GM18511 (cell line): ENCODE measurements at regions not wholly inside any gene's neighbourhood (a gene's known extent, or its start where the extent isn't known, plus 50 kb on each side); places are given as distances from the start of the nearest gene placed in this dataset.
"Not testable (repeated sequence)": the region's sequence is repeated elsewhere in the genome, so short reads cannot be mapped to it uniquely, and the experiment has no call there.

Experiments
- ATAC-seq: cut with Tn5 transposase; IDR thresholded peaks from one replicate; pipeline ENCODE4 v1.9.1; 2021; ENCODE audit warnings: mild to moderate bottlenecking, moderate library complexity; ENCODE audit not compliant: unreplicated experiment

DNA sequence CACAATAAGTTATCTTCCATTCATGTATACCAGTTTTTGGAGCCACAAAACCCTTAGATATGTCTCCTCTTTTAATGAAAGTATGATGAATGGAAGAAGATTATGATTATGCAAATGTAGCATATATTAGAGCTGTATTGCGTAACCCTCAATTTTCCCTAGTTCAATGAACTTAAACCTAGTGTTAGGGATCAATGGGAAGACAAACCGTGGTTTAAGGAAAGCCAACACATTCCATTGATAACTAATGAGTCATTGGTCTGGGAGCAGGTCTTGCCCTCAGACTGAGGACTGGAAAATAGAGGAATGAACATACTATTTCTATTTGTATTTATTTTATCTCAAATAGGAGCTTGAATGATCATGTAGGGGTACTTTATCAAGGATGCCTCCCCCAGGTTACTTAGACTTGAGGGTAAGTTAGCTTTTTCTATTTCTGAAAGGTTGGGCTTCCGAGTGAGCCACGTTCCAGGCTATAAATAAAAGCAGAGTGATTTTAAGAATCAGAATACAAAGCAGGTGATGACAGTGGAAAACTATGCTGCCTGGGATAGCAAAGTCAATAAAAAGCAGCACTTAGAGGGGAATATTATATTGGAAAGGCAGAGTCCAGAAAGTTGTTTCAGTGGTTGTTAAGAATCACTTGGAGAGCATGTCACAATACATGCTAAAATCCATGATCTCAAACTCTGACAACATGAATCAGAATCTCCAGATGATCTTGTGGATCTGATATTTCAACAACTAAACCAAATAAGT is 356.0 kb downstream of the ADAM29 start:
- ATAC-seq = no peak

DNA sequence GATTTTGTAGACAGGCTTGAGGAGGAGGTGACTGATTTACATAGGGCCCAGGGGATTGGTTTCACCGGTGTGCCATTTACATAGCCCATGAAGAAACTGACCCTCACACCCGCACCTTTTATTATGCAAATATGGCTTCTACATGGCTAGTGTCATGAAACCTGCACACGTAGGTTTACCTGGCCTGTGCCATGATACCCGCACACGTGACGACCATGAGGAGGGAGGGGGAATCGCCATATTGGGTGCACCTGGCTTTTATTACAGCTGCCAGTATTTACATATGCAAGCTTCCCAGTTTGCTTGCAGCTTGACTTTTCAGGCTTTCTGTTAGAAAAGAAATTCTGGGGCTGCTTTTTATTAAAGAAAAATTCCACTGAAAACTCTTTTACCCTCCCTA is 359.7 kb downstream of the ADAM29 start:
- no peak for ATAC-seq

- ATAC-seq = no peak
Measured at GRCh38 chr4:175280153-175280552, 362.0 kb downstream of the ADAM29 start.

DNA sequence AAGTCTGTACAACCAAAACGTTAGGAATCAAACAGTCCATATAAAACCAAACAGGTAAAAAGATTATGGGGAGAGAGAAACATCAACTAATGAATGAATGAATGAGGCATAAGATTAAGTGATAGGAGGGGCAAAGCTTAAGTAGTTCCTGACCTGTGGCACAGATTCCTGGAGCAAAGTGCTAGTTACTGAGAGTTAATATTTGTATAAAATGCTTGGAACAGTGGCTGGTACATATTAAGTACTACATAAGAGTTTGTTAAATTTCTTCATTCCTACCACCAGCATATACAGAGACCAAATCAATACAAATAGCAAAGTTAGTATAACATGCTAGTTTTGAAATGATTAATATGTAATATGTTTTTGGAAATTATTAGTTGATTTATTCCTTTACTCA is 363.7 kb downstream of the ADAM29 start:
- ATAC-seq = no peak

- ATAC-seq = no peak
Measured at GRCh38 chr4:175282407-175282806, 364.2 kb downstream of the ADAM29 start.

GRCh38 chr4:175290401-175290800 is 372.2 kb downstream of the ADAM29 start:
- ATAC-seq = no peak

- no peak for ATAC-seq
Measured at GRCh38 chr4:175297965-175298565, 379.9 kb downstream of the ADAM29 start.

- ATAC-seq = no peak
Measured at GRCh38 chr4:175306436-175306835, 388.3 kb downstream of the ADAM29 start.

GRCh38 chr4:175307326-175307725 is 389.2 kb downstream of the ADAM29 start:
- no peak for ATAC-seq

- ATAC-seq = no peak
Measured at GRCh38 chr4:175308236-175308635, 390.1 kb downstream of the ADAM29 start.

DNA sequence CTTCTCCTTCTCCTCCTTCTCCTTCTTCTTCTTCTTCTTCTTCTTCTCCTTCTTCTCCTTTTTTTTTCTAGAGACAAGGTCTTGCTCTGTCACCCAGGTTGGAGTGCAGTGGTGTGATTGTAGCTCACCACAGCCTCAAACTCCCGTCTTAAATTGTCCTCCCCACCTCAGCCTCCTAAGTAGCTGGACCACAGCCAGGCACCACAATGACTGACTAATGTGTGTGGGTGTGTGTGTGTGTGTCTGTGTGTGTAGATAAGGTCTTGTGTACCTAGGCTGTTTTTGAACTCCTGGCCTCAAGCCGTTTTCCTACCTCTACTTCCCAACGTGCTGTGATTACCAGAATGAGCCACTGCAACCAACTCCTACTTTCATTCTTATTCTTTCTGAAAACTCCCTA is 390.9 kb downstream of the ADAM29 start:
- no peak for ATAC-seq

- ATAC-seq = no peak
Measured at GRCh38 chr4:175325230-175325629, 407.1 kb downstream of the ADAM29 start.

- ATAC-seq = no peak
Measured at GRCh38 chr4:175326796-175327195, 408.6 kb downstream of the ADAM29 start.

DNA sequence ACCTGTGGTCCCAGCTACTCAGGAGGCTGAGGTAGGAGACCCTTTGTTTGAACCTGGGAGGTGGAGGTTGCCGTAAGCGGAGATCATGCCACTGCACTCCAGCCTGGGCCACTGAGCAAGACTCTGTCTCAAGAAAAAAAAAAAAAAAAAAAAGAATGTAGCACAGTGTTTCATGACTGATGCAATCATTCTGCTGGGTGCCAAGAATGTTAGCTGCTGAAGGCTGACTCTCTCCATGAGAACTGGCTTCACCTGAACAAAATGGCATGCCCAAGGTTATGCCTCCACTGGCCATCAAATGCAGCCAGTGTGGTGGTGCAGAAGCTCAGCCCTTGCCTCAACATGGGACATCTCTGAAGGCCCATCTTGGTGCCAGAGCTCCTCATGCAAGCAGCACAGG is 412.1 kb downstream of the ADAM29 start:
- no peak for ATAC-seq

- ATAC-seq = no peak
Measured at GRCh38 chr4:175330652-175331051, 412.5 kb downstream of the ADAM29 start.

GRCh38 chr4:175335331-175335730 is 417.2 kb downstream of the ADAM29 start:
- no peak for ATAC-seq

DNA sequence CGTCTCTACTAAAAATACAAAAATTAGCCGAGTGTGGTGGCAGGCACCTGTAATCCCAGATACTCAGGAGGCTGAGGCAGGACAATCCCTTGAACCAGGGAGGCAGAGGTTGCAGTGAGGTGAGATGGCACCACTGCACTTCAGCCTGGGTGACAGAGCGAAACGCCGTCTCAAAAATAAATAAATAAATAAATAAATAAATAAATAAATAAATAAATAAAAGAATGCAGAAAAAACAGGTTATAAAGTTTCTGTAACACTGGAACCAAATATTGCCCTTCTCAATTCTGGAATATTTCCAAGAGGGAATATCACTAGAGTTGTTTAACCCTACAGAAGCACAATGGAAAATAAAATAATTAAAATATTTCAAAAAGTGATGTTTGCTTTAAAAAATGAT is 418.4 kb downstream of the ADAM29 start:
- not testable (repeated sequence) for ATAC-seq

DNA sequence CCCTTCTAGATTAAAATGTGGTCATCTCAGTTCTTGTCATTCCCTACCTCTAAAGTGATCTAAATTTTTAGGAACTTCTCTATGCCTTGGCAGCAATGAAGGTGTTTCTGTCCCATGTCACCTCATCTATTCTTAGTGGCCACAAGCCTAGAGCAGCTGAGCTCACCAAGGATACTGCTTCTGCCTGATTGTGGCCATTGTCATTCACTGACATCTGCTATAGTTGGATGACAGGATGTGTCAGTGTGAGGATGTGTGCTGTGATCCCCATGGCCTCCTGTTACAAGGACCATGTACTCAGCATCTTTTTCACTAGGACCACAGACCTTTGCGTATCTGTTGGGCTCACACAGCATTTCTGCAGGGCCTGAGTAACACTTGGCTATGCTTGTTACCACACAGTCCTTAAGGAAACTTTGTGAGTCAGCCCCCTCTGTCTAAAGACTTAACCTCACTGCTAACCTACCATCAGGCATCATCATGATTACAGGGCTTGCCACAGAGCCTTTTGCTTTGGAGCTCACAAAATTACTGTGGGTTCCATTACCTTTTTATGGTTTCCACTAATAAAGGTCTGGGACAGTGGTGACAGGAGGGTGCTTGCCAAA is 421.0 kb downstream of the ADAM29 start:
- ATAC-seq = no peak

DNA sequence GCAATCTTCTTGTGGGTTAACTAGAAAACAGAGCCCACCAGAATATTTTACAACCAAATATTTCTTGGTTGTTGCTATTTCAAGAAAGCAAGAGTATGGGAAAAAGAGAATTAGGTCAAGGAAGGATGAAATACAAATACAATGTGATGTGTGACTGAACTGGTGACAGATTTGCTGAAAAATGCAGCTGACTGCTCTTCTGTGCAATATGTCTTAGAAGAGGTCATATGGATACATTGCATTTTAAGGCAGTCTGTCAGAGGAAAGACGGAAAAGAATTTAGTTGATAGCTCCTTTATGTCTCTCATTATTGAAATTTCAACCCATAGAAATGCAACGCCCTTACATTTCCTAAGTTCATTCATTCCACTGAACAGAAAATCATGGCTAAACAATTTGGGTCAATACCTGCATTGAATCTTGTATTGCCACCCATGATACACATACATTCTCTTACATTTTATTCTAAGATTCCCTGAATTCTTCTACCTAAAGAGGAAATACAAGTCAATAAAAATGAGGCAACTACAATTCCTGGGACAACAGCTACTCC is 423.1 kb downstream of the ADAM29 start:
- ATAC-seq = no peak

DNA sequence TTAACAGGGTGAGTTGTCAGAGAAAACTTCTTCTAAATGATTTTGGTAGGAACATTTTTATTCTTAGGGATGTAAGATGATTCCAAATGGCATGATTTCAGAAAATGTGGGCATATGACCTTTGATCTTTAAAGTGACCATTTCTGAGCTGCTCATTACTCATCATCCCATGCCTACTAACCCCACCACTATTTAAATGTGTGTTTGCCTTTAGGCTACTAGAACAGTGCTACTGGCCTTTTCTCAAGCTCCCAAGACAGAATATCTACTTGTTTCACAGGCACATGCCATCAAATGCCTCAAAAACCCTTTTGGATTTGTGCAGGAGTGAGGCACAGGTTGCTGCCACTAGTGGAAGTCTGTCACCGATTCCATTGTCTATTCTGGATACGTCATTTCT is 428.2 kb downstream of the ADAM29 start:
- ATAC-seq = no peak

DNA sequence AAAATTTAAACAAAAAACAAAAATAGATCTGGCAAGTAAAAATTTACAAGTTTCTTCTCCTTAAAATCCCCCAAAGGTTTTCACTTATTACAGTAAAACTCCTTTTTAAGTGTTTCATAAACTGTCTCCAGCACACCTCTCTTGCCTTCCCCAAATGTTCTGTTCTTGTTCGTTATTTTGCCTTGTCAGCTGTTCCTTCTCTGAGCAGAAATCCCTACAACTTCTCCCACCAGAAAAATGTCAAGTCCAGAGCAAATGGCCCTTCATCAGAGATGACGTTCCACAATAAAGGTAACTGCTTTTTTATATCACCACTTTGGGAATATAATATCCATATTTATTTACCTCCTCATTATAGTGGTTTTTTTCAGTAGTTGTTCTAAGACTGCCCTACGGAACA is 432.1 kb downstream of the ADAM29 start:
- no peak for ATAC-seq

- ATAC-seq = no peak
Measured at GRCh38 chr4:175351473-175351872, 433.3 kb downstream of the ADAM29 start.
